GM12864 (cell line): ENCODE measurements at regions not wholly inside any gene's neighbourhood (a gene's known extent, or its start where the extent isn't known, plus 50 kb on each side); places are given as distances from the start of the nearest gene placed in this dataset.

Experiments used
- DNase-seq: peaks from one replicate; pipeline ENCODE4 v3.0.0-alpha.2; 2011; ENCODE audit warnings: low read depth
- H3K4me3 ChIP-seq: 2 replicates; pipeline ENCODE4 v1.5.1; 2011; ENCODE audit warnings: mild to moderate bottlenecking, low read depth, low read length, control low read depth
- TF ChIP-seq, protein P1 (sequence below): IDR thresholded peaks from 2 replicates; pipeline ENCODE4 v1.5.1; 2011; ENCODE audit warnings: low read depth, mild to moderate bottlenecking, moderate library complexity, low read length, control low read depth, inconsistent platforms; ENCODE audit errors: missing control alignments

DNA sequence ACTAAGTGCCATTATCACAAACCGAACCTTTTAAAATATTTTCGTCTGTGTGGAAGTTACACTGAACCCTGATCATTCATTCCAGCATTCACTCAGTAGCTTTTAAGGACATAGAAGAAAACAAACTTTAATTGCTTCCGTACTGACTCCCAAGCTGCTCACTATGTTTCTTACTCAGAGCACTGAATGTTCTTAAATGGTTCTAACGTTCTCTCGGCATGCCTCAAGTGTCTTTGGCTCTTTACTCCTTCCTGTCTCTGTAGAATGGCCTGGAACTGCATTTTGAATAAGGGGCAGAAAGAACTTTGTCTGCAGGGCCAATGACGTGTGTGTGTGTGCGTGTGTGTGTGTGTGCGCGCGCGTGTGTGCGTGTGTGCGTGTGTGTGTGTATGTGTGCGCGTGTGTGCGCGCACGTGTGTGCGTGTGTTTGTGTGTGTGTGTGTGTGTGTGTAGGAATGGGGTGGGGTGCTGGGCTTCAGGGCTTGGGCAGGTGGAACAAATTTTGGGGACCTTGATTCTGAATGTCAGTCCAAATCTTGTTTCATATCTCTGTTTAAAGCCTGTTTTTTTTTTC lies 50.5 kb upstream of the PAQR3 start:
- no peak for DNase-seq
- H3K4me3 ChIP-seq, result no peak overlapping the region
- TF ChIP-seq, protein P1, sequence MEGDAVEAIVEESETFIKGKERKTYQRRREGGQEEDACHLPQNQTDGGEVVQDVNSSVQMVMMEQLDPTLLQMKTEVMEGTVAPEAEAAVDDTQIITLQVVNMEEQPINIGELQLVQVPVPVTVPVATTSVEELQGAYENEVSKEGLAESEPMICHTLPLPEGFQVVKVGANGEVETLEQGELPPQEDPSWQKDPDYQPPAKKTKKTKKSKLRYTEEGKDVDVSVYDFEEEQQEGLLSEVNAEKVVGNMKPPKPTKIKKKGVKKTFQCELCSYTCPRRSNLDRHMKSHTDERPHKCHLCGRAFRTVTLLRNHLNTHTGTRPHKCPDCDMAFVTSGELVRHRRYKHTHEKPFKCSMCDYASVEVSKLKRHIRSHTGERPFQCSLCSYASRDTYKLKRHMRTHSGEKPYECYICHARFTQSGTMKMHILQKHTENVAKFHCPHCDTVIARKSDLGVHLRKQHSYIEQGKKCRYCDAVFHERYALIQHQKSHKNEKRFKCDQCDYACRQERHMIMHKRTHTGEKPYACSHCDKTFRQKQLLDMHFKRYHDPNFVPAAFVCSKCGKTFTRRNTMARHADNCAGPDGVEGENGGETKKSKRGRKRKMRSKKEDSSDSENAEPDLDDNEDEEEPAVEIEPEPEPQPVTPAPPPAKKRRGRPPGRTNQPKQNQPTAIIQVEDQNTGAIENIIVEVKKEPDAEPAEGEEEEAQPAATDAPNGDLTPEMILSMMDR, result no peak
